ENCODE measurements at regions not wholly inside any gene's neighbourhood (a gene's known extent, or its start where the extent isn't known, plus 50 kb on each side); places are given as distances from the start of the nearest gene placed in this dataset.
"Not testable (repeated sequence)": the region's sequence is repeated elsewhere in the genome, so short reads cannot be mapped to it uniquely, and the experiment has no call there.

GRCh38 chr2:111376971-111377352, 256.2 kb downstream of the BCL2L11 start:
- not testable (repeated sequence) for TF ChIP-seq CTCF (IDR thresholded peaks at IDR 0.05); EZH2 (IDR thresholded peaks at IDR 0.05; ENCODE audit: borderline replicate concordance, insufficient read depth, low read depth, low read length, poor library complexity, severe bottlenecking)
